Body of pancreas (tissue), 4 donors: ENCODE measurements at regions not wholly inside any gene's neighbourhood (a gene's known extent, or its start where the extent isn't known, plus 50 kb on each side); places are given as distances from the start of the nearest gene placed in this dataset.

Source experiments
- ATAC-seq: fragments of 150-250 bp; one replicate; pipeline ENCODE4 v1.9.1; 2016
- DNase-seq, 4 donors: peaks; one replicate each; pipeline ENCODE4 v3.0.0-alpha.2; 2019
- H3K27ac ChIP-seq, 4 donors: fragments of 200-600 bp; sonication (generic); 1 replicate in 3 of 4; 2 replicates in 1 of 4; pipeline versions ENCODE4 v1.5.1 to v1.6.1; 2016 to 2019; ENCODE audit warnings: mild to moderate bottlenecking in 1 of 4, mixed read lengths in 1 of 4, moderate library complexity in 1 of 4
- H3K27me3 ChIP-seq, 2 donors: fragments of 200-600 bp; sonication (generic); one replicate each; pipeline ENCODE4 v1.6.0; 2016; ENCODE audit warnings: mild to moderate bottlenecking in 1 of 2
- H3K36me3 ChIP-seq, 2 donors: fragments of 200-600 bp; sonication (generic); replicated peaks in 1 of 2; 2 replicates each; pipeline ENCODE4 v1.5.1; 2016; ENCODE audit warnings: low read depth in 2 of 2; ENCODE audit not compliant: insufficient read depth in 1 of 2
- H3K4me1 ChIP-seq: fragments of 200-600 bp; sonication (generic); one replicate; pipeline ENCODE4 v1.6.0; 2016
- H3K4me3 ChIP-seq, 2 donors: fragments of 200-600 bp; sonication (generic); 1 replicate in 1 of 2; 2 replicates in 1 of 2; pipeline ENCODE4 v1.5.1; 2016 to 2019
- H3K9me3 ChIP-seq, 3 donors: fragments of 200-600 bp; sonication (generic); 1 replicate in 2 of 3; 2 replicates in 1 of 3; pipeline ENCODE4 v1.5.1; 2016
- POLR2A ChIP-seq, 3 donors: fragments of 450-650 bp; IDR thresholded peaks; one replicate each; pipeline ENCODE4 v1.6.1; 2016; ENCODE audit warnings: antibody characterized with exemption in 3 of 3, mild to moderate bottlenecking in 2 of 3
- WGBS, 2 donors: methylation state at CpG; one replicate each; pipeline ENCODE4 v1.1.5; 2017; 5-methylcytosine and 5-hydroxymethylcytosine counted together
- intact Hi-C: fragments of 100-400 bp; cut with DNase I; formaldehyde crosslinking; loops from one replicate; pipeline ENCODE4 v1.15.1; 2023
- TF ChIP-seq, protein P1 (sequence below), 7 experiments: fragments of 450-650 bp in 4 of 7; fragments of 200-600 bp in 3 of 7; sonication (generic) in 3 of 7; IDR thresholded peaks; one replicate each; pipeline ENCODE4 v1.5.1; 2016 to 2019; ENCODE audit warnings: antibody characterized with exemption in 7 of 7

DNA sequence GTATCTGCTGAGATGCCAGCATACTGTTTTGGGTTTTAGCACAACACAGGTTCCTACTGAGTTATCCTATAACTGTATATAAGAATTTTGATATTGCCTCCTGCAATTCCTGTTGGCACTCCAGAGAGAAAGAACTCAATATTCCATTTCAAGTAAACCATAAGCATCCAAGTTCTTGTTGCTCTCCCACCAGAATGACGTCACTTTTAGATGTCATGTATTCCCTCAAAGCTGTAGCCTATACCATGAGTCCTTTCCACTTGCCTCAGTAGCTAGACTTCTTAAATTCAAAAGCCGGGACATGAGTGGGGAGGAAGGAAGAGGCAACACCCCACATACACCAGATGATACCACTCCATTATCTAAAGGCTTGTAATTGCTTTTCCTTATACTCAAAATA lies 171.5 kb downstream of the ALDH8A1 start:
- H3K27me3 ChIP-seq = no peaks in the 10 kb centered on the region
- TF ChIP-seq, protein P1, sequence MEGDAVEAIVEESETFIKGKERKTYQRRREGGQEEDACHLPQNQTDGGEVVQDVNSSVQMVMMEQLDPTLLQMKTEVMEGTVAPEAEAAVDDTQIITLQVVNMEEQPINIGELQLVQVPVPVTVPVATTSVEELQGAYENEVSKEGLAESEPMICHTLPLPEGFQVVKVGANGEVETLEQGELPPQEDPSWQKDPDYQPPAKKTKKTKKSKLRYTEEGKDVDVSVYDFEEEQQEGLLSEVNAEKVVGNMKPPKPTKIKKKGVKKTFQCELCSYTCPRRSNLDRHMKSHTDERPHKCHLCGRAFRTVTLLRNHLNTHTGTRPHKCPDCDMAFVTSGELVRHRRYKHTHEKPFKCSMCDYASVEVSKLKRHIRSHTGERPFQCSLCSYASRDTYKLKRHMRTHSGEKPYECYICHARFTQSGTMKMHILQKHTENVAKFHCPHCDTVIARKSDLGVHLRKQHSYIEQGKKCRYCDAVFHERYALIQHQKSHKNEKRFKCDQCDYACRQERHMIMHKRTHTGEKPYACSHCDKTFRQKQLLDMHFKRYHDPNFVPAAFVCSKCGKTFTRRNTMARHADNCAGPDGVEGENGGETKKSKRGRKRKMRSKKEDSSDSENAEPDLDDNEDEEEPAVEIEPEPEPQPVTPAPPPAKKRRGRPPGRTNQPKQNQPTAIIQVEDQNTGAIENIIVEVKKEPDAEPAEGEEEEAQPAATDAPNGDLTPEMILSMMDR (IDR thresholded peaks at IDR 0.05) = no peak
- TF ChIP-seq POLR2A (IDR thresholded peaks at IDR 0.05) = no peak
- DNase-seq = no peak
- H3K4me3 ChIP-seq = no peak overlapping the region
- 82 to 87% methylated on average over 2 of the region's 2 CpGs for WGBS, 2 donors
- H3K4me1 ChIP-seq = no peaks in the 10 kb centered on the region
- no peak overlapping the region for H3K27ac ChIP-seq
- H3K9me3 ChIP-seq = no peaks in the 10 kb centered on the region
- intact Hi-C loops = no loop called here
- no peak for ATAC-seq
- H3K36me3 ChIP-seq = no peaks in the 10 kb centered on the region

DNA sequence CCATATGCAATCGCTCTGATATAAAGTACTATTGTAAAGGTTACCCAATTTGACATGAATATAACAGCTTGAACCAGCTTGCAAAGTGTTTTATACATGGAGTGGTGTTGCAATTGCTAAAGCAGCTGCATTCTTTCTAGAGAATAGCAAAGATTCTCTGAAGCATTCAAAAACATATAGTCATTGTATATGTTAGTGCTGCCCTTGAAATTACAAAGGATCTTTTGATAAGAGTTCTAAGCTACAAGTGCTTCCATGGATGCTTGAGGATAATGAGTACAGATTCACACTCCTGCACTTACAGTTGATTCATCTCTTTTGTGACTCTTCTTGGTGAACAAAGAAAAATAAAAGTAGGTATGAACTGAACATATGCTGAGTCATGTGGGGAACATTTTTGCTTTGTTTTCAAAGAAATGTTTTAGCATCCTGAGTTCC lies 175.7 kb downstream of the ALDH8A1 start:
- intact Hi-C loops = no loop called here
- no peaks in the 10 kb centered on the region for H3K27me3 ChIP-seq
- DNase-seq = no peak

DNA sequence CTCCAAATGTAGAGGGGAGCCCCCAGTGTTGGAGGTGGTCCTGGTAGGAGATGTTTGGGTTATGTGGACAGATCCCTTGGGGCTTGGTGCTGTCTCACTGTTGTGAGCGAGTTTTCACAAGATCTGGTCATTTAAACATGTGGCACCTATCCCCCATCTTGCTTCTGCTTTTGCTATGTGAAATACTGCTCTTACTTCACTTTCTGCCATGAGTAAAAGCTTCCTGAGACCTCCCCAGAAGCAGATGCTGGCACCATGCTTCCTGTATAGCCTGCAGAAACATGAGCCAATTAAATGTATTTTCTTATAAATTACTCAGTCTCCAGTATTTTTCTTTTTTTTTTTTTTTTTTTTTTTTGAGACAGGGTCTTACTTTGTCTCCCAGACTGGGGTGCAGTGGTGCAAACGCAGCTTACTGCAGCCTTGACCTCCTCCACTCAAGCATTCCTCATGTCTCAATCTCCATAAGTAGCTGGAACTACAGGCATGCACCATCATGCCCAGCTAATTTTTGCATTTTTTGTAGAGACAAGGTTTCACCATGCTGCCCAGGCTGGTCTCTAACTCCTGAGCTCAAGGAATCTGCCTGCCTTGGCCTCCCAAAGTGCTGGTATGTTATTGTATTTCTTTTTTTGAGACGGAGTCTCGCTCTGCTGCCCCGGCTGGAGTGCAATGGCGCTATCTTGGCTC lies 177.1 kb downstream of the ALDH8A1 start:
- intact Hi-C loops = no loop called here
- DNase-seq (no peak), ATAC-seq (no peak)
- no peak overlapping the region for H3K4me3 ChIP-seq
- H3K27ac ChIP-seq = no peak overlapping the region
- H3K9me3 ChIP-seq = no peaks in the 10 kb centered on the region
- no peaks in the 10 kb centered on the region for H3K4me1 ChIP-seq
- TF ChIP-seq POLR2A (IDR thresholded peaks at IDR 0.05) = no peak
- TF ChIP-seq, protein P1 (IDR thresholded peaks at IDR 0.05) = no peak
- no peaks in the 10 kb centered on the region for H3K36me3 ChIP-seq
- 92 to 96% methylated on average over 6 of the region's 6 CpGs for WGBS, 2 donors
- H3K27me3 ChIP-seq = no peaks in the 10 kb centered on the region

More for the DNA sequence above, 175.7 kb downstream of the ALDH8A1 start:
- no peak for ATAC-seq
- 82 to 83% methylated on average over 1 of the region's 1 CpG for WGBS, 2 donors
- Histone ChIP-seq H3K9me3 (no peaks in the 10 kb centered on the region), H3K4me3 (no peak overlapping the region), H3K4me1 (no peaks in the 10 kb centered on the region), H3K36me3 (no peaks in the 10 kb centered on the region), H3K27ac (no peak overlapping the region)
- no peak for TF ChIP-seq POLR2A (IDR thresholded peaks at IDR 0.05)
- TF ChIP-seq, protein P1 (IDR thresholded peaks at IDR 0.05) = no peak

DNA sequence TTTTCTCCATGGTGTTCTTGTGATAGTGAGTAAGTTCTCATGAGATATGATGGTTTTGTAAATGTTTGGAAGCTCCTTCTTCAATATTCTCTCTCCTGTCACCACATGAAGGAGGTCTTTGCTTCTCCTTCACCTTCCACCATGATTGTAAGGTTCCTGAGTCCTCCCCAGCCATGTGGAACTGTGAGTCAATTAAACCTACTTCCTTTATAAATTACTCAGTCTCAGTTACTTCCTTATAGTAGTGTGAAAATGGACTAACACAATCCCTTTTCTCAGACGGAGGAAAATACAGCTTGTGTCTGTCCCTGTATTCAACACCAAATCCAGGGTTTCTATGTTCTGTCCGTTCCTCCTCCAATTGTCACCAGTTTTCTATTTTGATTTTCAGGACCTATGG lies 181.0 kb downstream of the ALDH8A1 start:
- DNase-seq = no peak
- no peaks in the 10 kb centered on the region for H3K4me1 ChIP-seq
- 70 to 74% methylated on average over 2 of the region's 2 CpGs for WGBS, 2 donors
- intact Hi-C loops = no loop called here
- H3K27me3 ChIP-seq = no peaks in the 10 kb centered on the region
- ATAC-seq = no peak
- TF ChIP-seq POLR2A (IDR thresholded peaks at IDR 0.05) = no peak
- TF ChIP-seq, protein P1 (IDR thresholded peaks at IDR 0.05) = no peak
- H3K9me3 ChIP-seq = no peaks in the 10 kb centered on the region
- no peak overlapping the region for H3K27ac ChIP-seq
- H3K36me3 ChIP-seq = no peaks in the 10 kb centered on the region
- H3K4me3 ChIP-seq = no peak overlapping the region

DNA sequence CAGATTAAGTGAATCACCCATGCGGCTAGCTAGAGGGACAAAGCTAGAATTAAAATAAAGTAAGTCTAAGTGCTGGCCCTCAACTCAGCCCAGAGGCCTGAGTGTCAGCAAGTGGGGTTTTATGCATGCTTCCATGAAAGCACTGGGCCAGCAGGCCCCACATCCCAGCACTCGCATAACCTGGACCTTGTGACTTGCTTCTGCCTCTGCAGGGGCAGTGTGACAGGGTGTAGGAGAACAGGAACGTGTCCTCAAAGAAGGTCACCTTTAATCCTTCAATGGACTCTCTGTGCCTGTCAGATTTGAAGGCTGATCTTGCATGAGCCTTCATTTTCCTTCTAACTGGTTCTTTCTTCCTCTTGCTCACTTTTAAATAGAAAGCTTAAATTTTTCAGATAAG lies 183.4 kb downstream of the ALDH8A1 start:
- no peak for DNase-seq
- WGBS, 2 donors = 54 to 64% methylated on average over 3 of the region's 3 CpGs
- intact Hi-C loops = no loop called here
- no peak overlapping the region for H3K27ac ChIP-seq
- no peak for ATAC-seq
- TF ChIP-seq POLR2A (IDR thresholded peaks at IDR 0.05) = no peak
- TF ChIP-seq, protein P1 (IDR thresholded peaks at IDR 0.05) = no peak
- H3K4me1 ChIP-seq = no peaks in the 10 kb centered on the region
- H3K9me3 ChIP-seq = no peaks in the 10 kb centered on the region
- no peaks in the 10 kb centered on the region for H3K27me3 ChIP-seq
- H3K36me3 ChIP-seq = no peaks in the 10 kb centered on the region
- no peak overlapping the region for H3K4me3 ChIP-seq
